ENCODE measurements at regions not wholly inside any gene's neighbourhood (a gene's known extent, or its start where the extent isn't known, plus 50 kb on each side); places are given as distances from the start of the nearest gene placed in this dataset.

GRCh38 chr6:54037277-54037779 is 73.9 kb upstream of the MLIP start:
- Histone ChIP-seq H2BK120ac (replicated peaks; ENCODE audit: low read depth, low read length) (no peak overlapping the region), H2BK20ac (ENCODE audit: low read length) (no peak overlapping the region), H3K4ac (replicated peaks; ENCODE audit: insufficient read length, low read depth, low read length) (no peak overlapping the region), H3K4me2 (ENCODE audit: insufficient read depth in 1 of 2, low read depth in 2 of 2, low read length in 2 of 2) (no peak overlapping the region), H3K4me3 (ENCODE audit: extremely low read depth in 1 of 4, insufficient read depth in 2 of 4, low read depth in 3 of 4, low read length in 4 of 4) (no peak overlapping the region), H2BK5ac (ENCODE audit: low read depth, low read length) (no peak overlapping the region), H3K23me2 (ENCODE audit: low read depth, low read length) (no peaks in the 10 kb centered on the region), H4K91ac (replicated peaks; ENCODE audit: insufficient read length, low read length) (no peak overlapping the region), H3K23ac (ENCODE audit: insufficient read length) (no peak overlapping the region), H3K14ac (ENCODE audit: insufficient read length) (no peak overlapping the region), H4K8ac (ENCODE audit: extremely low read depth, insufficient read depth, low read length) (no peak overlapping the region), H2BK15ac (ENCODE audit: low read length) (no peak overlapping the region), H2BK12ac (ENCODE audit: low read depth, low read length) (no peak overlapping the region), H2AFZ (ENCODE audit: low read length) (peak overlapping the region; percentile 11; the same call in 1 of the 2 replicates), H3K4me1 (replicated peaks in 1 of 4; ENCODE audit: control insufficient read depth in 3 of 4, insufficient read depth in 4 of 4, low read length in 3 of 4) (no peaks in the 10 kb centered on the region), H3K18ac (ENCODE audit: extremely low read depth, low read length) (no peak overlapping the region), H3K79me1 (ENCODE audit: low read depth, low read length) (no peaks in the 10 kb centered on the region), H3K79me2 (ENCODE audit: control insufficient read depth in 1 of 2, insufficient read depth in 2 of 2, low read length in 2 of 2) (no peaks in the 10 kb centered on the region), H3K27me3 (replicated peaks in 1 of 4; ENCODE audit: control insufficient read depth in 3 of 4, extremely low read depth in 1 of 4, insufficient read depth in 3 of 4, low read length in 3 of 4) (no peaks in the 10 kb centered on the region), H3K9me3 (ENCODE audit: insufficient read depth in 2 of 2, low read depth in 1 of 2, low read length in 1 of 2) (no peaks in the 10 kb centered on the region), H3K27ac (ENCODE audit: low read depth, low read length) (no peak overlapping the region), H4K20me1 (replicated peaks in 1 of 2; ENCODE audit: control insufficient read depth in 1 of 2, insufficient read depth in 2 of 2, low read length in 2 of 2) (no peaks in the 10 kb centered on the region), H4K5ac (ENCODE audit: insufficient read length, low read depth, low read length) (no peak overlapping the region), H3K56ac (replicated peaks; ENCODE audit: insufficient read length, low read depth, low read length) (no peak overlapping the region), H2AK5ac (ENCODE audit: low read depth, low read length) (no peak overlapping the region), H3K9ac (replicated peaks in 1 of 4; ENCODE audit: extremely low read depth in 1 of 4, low read depth in 3 of 4, low read length in 3 of 4) (no peak overlapping the region), H3K36me3 (ENCODE audit: control insufficient read depth in 2 of 4, insufficient read depth in 4 of 4, low read length in 3 of 4) (no peaks in the 10 kb centered on the region)
- ChIA-PET POLR2A (ENCODE audit: partially characterized antibody) (no interaction called here), CTCF (ENCODE audit: partially characterized antibody) (no interaction called here)
- FAIRE-seq, result no peak
- DNase-seq (ENCODE audit: low read depth in 1 of 2, low spot score in 2 of 2), result no peak
- TF ChIP-seq CHD1 (IDR thresholded peaks at IDR 0.05; ENCODE audit: low read depth, low read length) (no peak), SP1 (IDR thresholded peaks at IDR 0.05; ENCODE audit: low read depth, low read length) (no peak), ZNF274 (IDR thresholded peaks at IDR 0.05; ENCODE audit: borderline replicate concordance, extremely low read depth, low read length) (no peak), ATF2 (IDR thresholded peaks at IDR 0.05; ENCODE audit: low read length) (no peak), TAF1 (IDR thresholded peaks at IDR 0.05; ENCODE audit: low read depth, low read length) (no peak), POLR2A (IDR thresholded peaks at IDR 0.05; ENCODE audit: control extremely low read depth in 1 of 2, low read depth in 2 of 2, low read length in 2 of 2) (no peak), KDM5A (IDR thresholded peaks at IDR 0.05; ENCODE audit: low read length) (no peak), KDM4A (IDR thresholded peaks at IDR 0.05; ENCODE audit: low read depth, low read length, severe bottlenecking) (no peak), HDAC2 (IDR thresholded peaks at IDR 0.05; ENCODE audit: borderline replicate concordance in 1 of 2, low read depth in 2 of 2, low read length in 2 of 2) (no peak), CBX5 (IDR thresholded peaks at IDR 0.05; ENCODE audit: low read depth, low read length) (no peak), POU5F1 (IDR thresholded peaks at IDR 0.05; ENCODE audit: low read depth, low read length) (no peak), BACH1 (IDR thresholded peaks at IDR 0.05; ENCODE audit: low read length) (no peak), CEBPB (IDR thresholded peaks at IDR 0.05; ENCODE audit: low read depth, low read length) (no peak), RFX5 (IDR thresholded peaks at IDR 0.05; ENCODE audit: borderline replicate concordance, low read depth, low read length) (no peak), SUZ12 (IDR thresholded peaks at IDR 0.05; ENCODE audit: low read length) (no peak)

Measured in H1 (cell line).